Ectodermal cell (in vitro differentiated cells): ENCODE measurements at regions not wholly inside any gene's neighbourhood (a gene's known extent, or its start where the extent isn't known, plus 50 kb on each side); places are given as distances from the start of the nearest gene placed in this dataset.

Experiments used
- H3K27ac ChIP-seq: 2 replicates; pipeline ENCODE4 v1.7.0; 2013; ENCODE audit warnings: mild to moderate bottlenecking, low read depth, low read length; ENCODE audit not compliant: insufficient read depth, poor library complexity, severe bottlenecking
- H3K27me3 ChIP-seq: 2 replicates; pipeline ENCODE4 v1.7.0; 2013; ENCODE audit warnings: mild to moderate bottlenecking, low read length; ENCODE audit not compliant: insufficient read depth, control insufficient read depth, poor library complexity, severe bottlenecking
- H3K36me3 ChIP-seq: one replicate; pipeline ENCODE4 v1.7.0; 2013; ENCODE audit warnings: low read length; ENCODE audit not compliant: control insufficient read depth, insufficient read depth
- H3K4me1 ChIP-seq: one replicate; pipeline ENCODE4 v1.7.0; 2013; ENCODE audit warnings: low read length; ENCODE audit not compliant: control insufficient read depth, insufficient read depth
- H3K4me3 ChIP-seq: 2 replicates; pipeline ENCODE4 v1.7.0; 2013; ENCODE audit warnings: low read depth, low read length, control low read depth; ENCODE audit not compliant: insufficient read depth
- H3K9me3 ChIP-seq: 2 replicates; pipeline ENCODE4 v1.7.0; 2013; ENCODE audit warnings: mild to moderate bottlenecking, low read length, moderate library complexity; ENCODE audit not compliant: control insufficient read depth
- WGBS, 2 experiments: methylation state at CpG; one replicate each; pipeline ENCODE4 v1.1.7; 2013; ENCODE audit warnings: missing lambda C conversion rate in 2 of 2; 5-methylcytosine and 5-hydroxymethylcytosine counted together

DNA sequence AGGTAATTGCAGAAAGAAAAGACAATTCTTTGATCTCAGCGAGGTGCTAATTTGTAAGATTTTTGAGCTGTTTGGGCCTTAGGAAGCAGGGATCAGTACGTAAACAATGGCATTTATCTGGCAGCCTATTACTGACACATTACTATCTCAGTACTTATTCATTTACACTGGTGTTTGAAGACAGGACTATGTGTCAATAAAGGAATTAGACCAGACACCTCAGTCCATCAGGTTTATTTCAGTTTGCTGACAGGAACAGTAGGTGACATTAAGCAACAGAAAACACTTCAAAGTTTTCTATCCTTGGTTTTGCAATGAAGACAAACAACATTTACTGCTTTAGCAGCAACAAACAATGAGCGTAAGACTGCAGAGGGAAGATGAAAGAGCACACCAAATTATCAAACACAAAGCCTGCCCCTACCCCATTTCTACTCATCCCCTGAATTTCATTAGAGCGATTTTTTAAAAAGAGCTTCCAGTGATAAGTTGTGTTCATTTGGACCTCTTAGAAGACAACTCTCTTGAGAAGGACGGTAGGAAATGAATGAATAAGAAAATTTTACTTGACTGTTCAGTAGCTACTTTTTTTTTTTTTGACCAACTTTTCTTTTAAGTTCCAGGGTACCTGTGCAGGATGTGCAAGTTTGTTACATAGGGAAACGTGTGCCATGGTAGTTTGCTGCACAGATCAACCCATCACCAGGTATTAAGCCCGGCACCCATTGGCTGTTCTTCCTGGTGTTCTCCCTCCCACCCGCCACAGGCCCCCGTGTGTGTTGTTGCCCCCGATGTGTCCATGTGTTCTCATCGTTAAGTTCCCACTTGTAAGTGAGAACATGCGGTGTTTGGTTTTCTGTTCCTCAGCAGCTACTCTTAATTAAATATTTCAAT lies 138.8 kb downstream of the DKK1 start:
- Histone ChIP-seq H3K4me1 (peaks cover 20% of the 10 kb centered on the region), H3K27ac (peak overlapping the region; percentile 67), H3K27me3 (no peaks in the 10 kb centered on the region), H3K36me3 (no peaks in the 10 kb centered on the region), H3K4me3 (no peak overlapping the region), H3K9me3 (no peaks in the 10 kb centered on the region)
- 69 to 71% methylated on average over 12 of the region's 12 CpGs for WGBS, 2 experiments

DNA sequence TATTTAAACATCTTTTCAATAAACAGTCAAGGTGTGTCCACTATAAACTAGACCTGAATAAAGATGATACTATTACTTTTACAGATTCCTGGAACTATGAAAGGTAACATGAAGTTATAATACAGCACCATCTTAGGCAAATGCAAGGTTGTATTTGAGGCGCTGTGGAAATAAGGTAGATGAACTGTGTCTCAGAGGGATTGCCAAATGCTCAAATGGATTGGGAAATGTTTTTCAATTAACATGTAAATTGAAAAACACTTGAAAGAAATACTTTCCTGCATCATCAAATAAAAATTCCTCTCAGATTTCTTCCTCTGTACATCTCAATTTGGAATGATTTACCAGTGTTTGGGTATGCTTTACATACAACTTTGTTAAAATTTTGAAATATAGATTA lies 139.4 kb downstream of the DKK1 start:
- Histone ChIP-seq H3K27me3 (no peaks in the 10 kb centered on the region), H3K4me1 (peaks cover 20% of the 10 kb centered on the region), H3K27ac (no peak overlapping the region), H3K36me3 (no peaks in the 10 kb centered on the region), H3K4me3 (no peak overlapping the region), H3K9me3 (no peaks in the 10 kb centered on the region)
- 89 to 100% methylated on average over 1 of the region's 1 CpG for WGBS, 2 experiments

DNA sequence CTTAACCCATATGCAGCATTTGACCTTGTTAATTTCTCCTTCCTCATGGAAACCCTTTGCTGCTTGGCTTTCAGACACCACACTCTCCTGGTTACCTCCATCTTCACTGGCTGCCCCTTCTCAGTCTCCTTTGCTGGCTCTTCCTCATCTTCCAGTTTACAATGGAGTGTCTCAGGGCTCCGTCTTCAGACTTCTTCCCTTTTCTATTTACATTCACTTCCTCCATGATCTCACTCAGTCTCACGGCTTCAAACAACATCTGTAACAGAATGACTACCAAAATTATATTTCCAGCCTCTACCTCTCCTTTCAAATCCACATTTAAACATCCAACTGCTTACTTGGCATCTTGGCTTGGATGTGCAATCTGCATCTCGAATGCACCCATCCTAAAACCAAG lies 140.4 kb downstream of the DKK1 start:
- Histone ChIP-seq H3K36me3 (no peaks in the 10 kb centered on the region), H3K27ac (no peak overlapping the region), H3K9me3 (no peaks in the 10 kb centered on the region), H3K4me3 (no peak overlapping the region), H3K27me3 (no peaks in the 10 kb centered on the region), H3K4me1 (peaks cover 20% of the 10 kb centered on the region)
- 93 to 95% methylated on average over 3 of the region's 3 CpGs for WGBS, 2 experiments

DNA sequence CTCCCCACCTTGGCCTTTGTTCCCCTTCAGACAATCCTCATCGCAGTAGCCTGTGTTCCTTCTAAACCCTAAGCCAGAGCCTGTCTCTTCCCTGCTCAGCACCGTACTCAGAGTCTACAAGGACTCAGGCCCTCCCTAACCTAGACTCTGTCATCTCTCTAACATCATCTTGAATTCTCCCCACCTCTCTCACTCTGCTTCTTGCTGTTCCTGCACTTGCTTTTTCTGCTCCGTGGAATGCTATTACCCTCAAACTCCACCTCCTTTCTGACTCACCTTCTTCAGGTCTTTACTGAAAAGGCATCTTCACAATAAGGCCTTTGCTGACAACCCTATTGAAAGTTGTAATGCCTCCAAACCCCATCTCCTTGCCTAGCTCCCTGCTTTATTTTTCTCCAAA lies 141.0 kb downstream of the DKK1 start:
- no peak overlapping the region for H3K27ac ChIP-seq
- H3K36me3 ChIP-seq, result no peaks in the 10 kb centered on the region
- no peaks in the 10 kb centered on the region for H3K9me3 ChIP-seq
- WGBS, 2 experiments, result 73 to 76% methylated on average over 3 of the region's 3 CpGs
- peaks cover 20% of the 10 kb centered on the region for H3K4me1 ChIP-seq
- no peaks in the 10 kb centered on the region for H3K27me3 ChIP-seq
- no peak overlapping the region for H3K4me3 ChIP-seq

DNA sequence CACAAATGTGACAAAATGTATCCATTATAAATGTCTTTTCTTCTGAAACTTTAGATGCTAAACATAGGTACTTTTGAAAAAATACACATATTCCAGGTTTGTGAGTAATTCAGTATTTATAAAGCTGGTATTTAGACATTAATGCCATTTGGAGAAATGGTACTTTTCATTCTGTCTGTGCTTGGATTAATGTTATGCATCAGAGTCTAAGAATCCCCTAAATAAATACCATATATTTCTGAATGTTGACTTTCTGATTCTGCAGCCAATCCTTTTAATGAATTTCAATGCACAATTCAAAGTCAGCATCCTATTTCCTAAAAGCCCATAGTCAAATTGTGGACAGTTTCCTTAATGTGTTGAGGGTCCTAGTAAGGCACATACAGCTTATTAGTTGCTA lies 145.0 kb downstream of the DKK1 start:
- H3K4me1 ChIP-seq, result no peaks in the 10 kb centered on the region
- H3K4me3 ChIP-seq, result no peak overlapping the region
- no peaks in the 10 kb centered on the region for H3K9me3 ChIP-seq
- H3K27ac ChIP-seq, result no peak overlapping the region
- no peaks in the 10 kb centered on the region for H3K36me3 ChIP-seq
- no peaks in the 10 kb centered on the region for H3K27me3 ChIP-seq

DNA sequence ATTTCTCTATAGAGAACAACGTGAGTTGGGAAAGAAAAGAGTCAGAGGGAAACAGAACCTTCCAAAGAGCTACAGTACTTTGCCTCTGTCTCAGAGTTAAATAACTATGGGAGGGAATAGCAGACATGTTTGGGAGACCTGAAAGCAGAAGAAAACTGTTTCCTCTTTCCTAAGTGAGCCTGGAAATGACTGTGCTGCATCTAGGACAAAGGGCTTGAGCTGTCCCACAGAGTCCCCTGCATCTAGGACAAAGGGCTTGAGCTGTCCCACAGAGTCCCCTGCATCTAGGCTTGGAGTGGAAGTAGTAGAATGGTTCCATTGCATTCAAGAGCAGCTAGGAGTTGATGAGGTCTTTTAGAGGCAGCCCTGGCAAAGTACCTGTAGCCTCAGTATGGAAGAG lies 149.7 kb downstream of the DKK1 start:
- Histone ChIP-seq H3K27me3 (no peaks in the 10 kb centered on the region), H3K9me3 (no peaks in the 10 kb centered on the region), H3K4me1 (no peaks in the 10 kb centered on the region), H3K27ac (no peak overlapping the region), H3K4me3 (no peak overlapping the region), H3K36me3 (no peaks in the 10 kb centered on the region)
- 28 to 48% methylated on average over 1 of the region's 1 CpG for WGBS, 2 experiments

DNA sequence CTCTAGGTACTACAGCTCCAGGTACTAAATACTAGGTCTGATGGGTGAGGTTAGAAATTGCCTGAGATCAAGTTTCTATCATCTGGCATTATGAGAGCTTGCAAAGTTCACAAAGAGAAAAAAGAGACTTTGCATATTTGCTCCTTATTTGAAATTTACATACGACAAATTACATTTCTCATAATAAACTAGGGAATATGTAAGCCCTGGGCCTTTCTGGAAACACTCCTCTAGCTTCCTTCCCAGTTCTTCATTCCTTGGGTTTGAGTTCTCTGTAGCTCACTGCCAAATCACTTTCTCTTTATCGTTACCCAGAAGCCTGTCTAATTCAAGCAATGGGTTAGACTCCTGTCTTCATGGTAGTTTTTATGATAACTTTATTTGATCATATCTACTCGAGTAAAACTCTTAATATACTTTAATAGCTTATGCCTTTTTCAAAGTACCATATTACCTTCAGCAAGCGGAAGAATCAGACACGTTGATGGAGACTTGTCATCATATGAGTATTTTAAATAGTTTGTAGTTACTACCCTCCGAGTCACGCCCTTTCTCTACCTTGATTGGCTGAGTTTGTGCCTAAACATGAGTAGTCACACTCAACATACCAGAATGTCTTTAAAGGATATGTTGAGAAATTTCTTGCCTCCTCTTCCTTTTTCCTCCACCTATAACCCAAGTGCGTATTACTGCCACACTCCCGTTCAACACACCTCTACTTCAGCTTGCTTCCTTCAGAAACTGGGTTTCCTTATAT lies 150.5 kb downstream of the DKK1 start:
- H3K27ac ChIP-seq, result no peak overlapping the region
- H3K9me3 ChIP-seq, result no peaks in the 10 kb centered on the region
- H3K27me3 ChIP-seq, result no peaks in the 10 kb centered on the region
- WGBS, 2 experiments, result 97 to 98% methylated on average over 5 to 9 of the region's 9 CpGs
- H3K4me3 ChIP-seq, result no peak overlapping the region
- H3K4me1 ChIP-seq, result no peaks in the 10 kb centered on the region
- H3K36me3 ChIP-seq, result no peaks in the 10 kb centered on the region

DNA sequence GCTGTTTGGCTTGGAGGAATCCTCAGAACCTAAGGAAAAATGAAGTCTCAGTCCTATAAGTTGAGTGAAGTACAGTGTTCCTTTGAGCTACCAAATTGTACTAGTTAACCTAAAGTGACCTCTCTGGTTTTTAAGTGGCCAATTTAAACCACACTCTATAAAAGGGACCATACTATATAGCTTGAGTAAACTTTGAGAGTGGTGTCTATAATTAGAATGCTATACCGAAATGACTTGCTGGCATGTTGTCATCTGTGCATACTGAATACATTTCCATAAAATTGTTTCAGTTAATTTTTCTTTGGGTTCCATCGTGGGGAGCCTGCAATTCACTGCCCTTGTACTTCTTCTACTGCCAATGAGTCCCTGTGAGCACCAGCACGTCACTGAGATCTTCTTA lies 151.1 kb downstream of the DKK1 start:
- no peak overlapping the region for H3K4me3 ChIP-seq
- WGBS, 2 experiments, result 91 to 94% methylated on average over 3 of the region's 3 CpGs
- H3K27ac ChIP-seq, result no peak overlapping the region
- no peaks in the 10 kb centered on the region for H3K9me3 ChIP-seq
- no peaks in the 10 kb centered on the region for H3K27me3 ChIP-seq
- no peaks in the 10 kb centered on the region for H3K4me1 ChIP-seq
- no peaks in the 10 kb centered on the region for H3K36me3 ChIP-seq

DNA sequence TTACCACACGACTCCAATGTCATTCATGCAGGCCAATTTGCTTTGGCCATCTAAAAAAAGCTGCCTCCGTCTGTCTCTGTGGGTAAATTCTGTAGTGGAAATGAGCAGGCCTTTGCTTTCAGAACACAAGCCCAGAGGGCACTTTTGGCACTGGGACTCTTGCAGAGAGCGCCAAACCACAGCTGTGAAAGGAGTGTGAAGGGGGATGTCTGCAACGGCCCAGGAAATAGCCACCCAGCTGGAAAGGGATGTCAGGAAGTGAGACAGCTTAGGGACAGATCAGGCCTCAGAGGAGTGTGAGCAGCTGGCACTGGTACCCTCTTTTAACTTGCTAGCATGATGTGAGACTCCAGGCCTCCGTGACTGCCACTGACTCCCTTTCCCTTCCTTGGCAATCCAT lies 152.4 kb downstream of the DKK1 start:
- WGBS, 2 experiments, result 86 to 91% methylated on average over 5 of the region's 5 CpGs
- H3K4me3 ChIP-seq, result no peak overlapping the region
- no peak overlapping the region for H3K27ac ChIP-seq
- no peaks in the 10 kb centered on the region for H3K36me3 ChIP-seq
- H3K4me1 ChIP-seq, result no peaks in the 10 kb centered on the region
- H3K27me3 ChIP-seq, result no peaks in the 10 kb centered on the region
- no peaks in the 10 kb centered on the region for H3K9me3 ChIP-seq

DNA sequence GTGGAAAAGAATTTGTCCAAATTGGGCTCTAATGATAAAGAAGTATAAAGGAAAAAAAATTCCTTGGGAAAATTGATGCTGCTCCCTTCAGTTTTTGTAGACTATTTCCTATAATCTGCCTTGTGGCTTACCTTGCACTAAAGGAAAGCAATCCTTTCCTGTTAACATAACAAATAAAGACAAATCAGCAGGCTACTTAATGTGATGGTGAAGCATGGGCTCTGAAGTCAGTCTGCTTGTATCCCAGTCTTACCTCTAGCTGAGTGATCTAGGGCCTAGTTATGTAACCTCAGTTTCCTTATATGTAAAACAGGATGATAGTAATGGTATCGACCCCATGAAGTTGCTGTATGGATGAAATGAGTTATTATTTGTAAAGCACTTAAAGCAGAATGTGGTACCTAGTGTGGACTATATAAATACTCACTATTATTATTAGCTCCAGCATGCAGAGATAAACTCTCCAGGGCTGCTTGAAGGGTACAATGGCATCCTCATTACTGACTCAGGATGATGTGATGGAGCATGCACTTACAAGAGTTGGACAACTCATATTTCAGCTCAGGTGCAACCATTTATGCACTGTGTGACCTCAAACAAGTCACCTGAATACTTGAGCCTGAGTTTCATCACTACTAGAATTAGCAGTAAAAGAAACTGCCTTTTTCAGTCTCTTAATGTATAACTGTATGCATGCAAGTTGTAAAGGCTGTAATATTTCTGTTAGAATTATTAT lies 156.1 kb downstream of the DKK1 start:
- 92 to 100% methylated on average over 1 of the region's 1 CpG for WGBS, 2 experiments
- Histone ChIP-seq H3K4me1 (no peaks in the 10 kb centered on the region), H3K27ac (no peak overlapping the region), H3K4me3 (no peak overlapping the region), H3K27me3 (no peaks in the 10 kb centered on the region), H3K36me3 (no peaks in the 10 kb centered on the region), H3K9me3 (no peaks in the 10 kb centered on the region)
